AG09309 (cell line): ENCODE measurements at regions not wholly inside any gene's neighbourhood (a gene's known extent, or its start where the extent isn't known, plus 50 kb on each side); places are given as distances from the start of the nearest gene placed in this dataset.
"Not testable (repeated sequence)": the region's sequence is repeated elsewhere in the genome, so short reads cannot be mapped to it uniquely, and the experiment has no call there.

Experiments
- DNase-seq: peaks from one replicate; pipeline ENCODE4 v3.0.0-alpha.2; 2010; ENCODE audit warnings: low read depth
- H3K4me3 ChIP-seq: 2 replicates; pipeline ENCODE4 v1.5.1; 2011; ENCODE audit warnings: mild to moderate bottlenecking, low read depth, low read length, moderate library complexity; ENCODE audit not compliant: control insufficient read depth
- TF ChIP-seq, protein P1 (sequence below): IDR thresholded peaks from 2 replicates; pipeline ENCODE4 v1.5.1; 2011; ENCODE audit warnings: mild to moderate bottlenecking, low read depth, low read length, inconsistent platforms; ENCODE audit not compliant: insufficient read depth, control insufficient read depth; ENCODE audit errors: missing control alignments

DNA sequence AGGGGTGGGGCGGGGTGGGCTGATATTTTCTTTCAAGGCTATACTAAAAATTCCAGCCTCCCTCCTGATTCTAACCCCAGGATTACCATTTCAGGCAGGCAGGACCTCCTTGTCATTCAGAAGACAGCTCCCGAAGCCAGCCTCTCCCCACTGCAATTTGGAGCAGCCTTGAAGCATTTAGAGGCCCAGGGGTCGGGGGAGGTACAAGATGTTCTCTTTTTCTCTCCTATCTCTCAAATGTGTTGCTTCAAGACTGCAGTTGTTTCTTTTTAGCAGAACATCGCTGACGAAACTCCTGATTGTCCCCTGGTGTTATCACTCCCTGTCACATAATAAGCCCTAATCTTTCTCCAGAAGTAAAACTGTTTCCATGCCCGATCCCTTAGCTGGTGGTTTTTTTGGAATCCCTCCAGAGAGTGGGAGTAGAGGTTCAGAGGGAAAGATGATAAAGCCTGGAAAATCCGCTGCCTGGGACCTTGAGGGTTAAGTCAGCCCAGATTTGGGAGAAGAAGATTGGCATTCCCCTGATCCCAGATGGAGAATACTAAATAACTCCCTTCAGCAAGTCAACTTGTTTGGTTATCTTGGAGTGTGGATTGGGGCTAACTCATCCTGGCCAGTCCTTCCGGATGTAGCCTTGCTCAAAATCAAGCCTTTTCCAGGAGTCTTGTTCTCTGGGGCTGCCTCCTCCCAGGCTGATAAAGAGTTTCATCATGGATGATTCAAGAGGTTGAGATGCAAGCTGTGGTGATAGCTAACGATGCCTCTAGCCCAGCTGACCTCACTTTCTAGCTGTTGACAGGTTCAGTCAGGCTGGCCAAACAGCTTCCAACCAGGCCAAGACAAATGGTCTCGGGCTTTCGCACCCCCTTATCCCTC, 71.3 kb downstream of the SOX9 start:
- DNase-seq: peak; percentile 59
- TF ChIP-seq, protein P1, sequence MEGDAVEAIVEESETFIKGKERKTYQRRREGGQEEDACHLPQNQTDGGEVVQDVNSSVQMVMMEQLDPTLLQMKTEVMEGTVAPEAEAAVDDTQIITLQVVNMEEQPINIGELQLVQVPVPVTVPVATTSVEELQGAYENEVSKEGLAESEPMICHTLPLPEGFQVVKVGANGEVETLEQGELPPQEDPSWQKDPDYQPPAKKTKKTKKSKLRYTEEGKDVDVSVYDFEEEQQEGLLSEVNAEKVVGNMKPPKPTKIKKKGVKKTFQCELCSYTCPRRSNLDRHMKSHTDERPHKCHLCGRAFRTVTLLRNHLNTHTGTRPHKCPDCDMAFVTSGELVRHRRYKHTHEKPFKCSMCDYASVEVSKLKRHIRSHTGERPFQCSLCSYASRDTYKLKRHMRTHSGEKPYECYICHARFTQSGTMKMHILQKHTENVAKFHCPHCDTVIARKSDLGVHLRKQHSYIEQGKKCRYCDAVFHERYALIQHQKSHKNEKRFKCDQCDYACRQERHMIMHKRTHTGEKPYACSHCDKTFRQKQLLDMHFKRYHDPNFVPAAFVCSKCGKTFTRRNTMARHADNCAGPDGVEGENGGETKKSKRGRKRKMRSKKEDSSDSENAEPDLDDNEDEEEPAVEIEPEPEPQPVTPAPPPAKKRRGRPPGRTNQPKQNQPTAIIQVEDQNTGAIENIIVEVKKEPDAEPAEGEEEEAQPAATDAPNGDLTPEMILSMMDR: no peak
- H3K4me3 ChIP-seq: no peak overlapping the region

- H3K4me3 ChIP-seq: no peak overlapping the region
- DNase-seq: peak; percentile 10
- TF ChIP-seq, protein P1: no peak
These were observed 72.0 kb downstream of the SOX9 start for GRCh38 chr17:72192800-72193192.

- DNase-seq: peak; percentile 13
- TF ChIP-seq, protein P1: no peak
- no peak overlapping the region for H3K4me3 ChIP-seq
These were observed 72.7 kb downstream of the SOX9 start for GRCh38 chr17:72193391-72194106.

GRCh38 chr17:72194107-72194440, 73.3 kb downstream of the SOX9 start:
- not testable (repeated sequence) for DNase-seq, H3K4me3 ChIP-seq

GRCh38 chr17:72199256-72199655, 78.4 kb downstream of the SOX9 start:
- no peak overlapping the region for H3K4me3 ChIP-seq
- DNase-seq: no peak
- TF ChIP-seq, protein P1: no peak

GRCh38 chr17:72204742-72205141, 83.9 kb downstream of the SOX9 start:
- DNase-seq: no peak
- H3K4me3 ChIP-seq: no peak overlapping the region
- TF ChIP-seq, protein P1: no peak

DNA sequence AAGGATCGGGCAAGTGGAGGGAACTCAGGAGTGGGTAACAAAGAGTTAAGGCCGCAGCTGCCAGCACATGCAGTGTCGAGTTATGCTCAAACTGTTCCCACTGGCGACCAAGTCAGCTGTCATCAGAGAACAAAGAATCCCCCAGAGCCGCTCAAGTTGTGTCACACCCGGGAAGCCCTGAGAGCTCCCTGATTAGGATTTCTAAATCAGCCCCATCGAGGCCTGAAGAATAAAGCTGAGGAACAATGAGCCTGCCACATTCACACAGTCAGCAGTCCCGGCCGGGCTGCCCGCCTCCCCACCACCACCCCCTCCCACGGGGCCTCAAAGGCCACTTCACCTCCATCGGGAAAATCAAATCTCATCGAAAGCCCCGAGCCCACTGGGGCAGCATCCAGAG, 84.5 kb downstream of the SOX9 start:
- TF ChIP-seq, protein P1: no peak
- H3K4me3 ChIP-seq: no peak overlapping the region
- no peak for DNase-seq
